COLO668 (cell line): ENCODE measurements at regions not wholly inside any gene's neighbourhood (a gene's known extent, or its start where the extent isn't known, plus 50 kb on each side); places are given as distances from the start of the nearest gene placed in this dataset.
"Not testable (repeated sequence)": the region's sequence is repeated elsewhere in the genome, so short reads cannot be mapped to it uniquely, and the experiment has no call there.

Experiments used
- DNase-seq: peaks from one replicate; lab custom pipeline; 2025; ENCODE audit not compliant: unreplicated experiment; lab: John Stamatoyannopoulos, UW

DNA sequence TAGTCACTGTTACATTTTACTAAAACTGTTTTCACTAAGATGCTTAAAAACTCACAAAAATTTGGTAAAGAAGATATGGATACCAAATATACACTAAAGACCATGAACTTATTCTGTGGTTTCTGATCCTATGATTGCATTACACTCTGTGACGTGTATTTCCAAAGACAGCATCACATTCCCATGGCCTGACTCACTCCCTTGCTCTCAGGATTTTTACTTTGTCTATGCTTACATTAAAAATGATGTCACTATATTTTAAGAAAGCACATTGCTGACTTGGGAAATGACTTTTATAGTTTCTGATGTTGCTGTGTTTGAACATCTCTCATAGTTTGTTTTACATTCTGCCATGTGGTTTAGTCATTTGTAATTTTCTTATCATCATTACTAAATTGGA, 327.9 kb upstream of the MAGEB18 start:
- no peak for DNase-seq

DNA sequence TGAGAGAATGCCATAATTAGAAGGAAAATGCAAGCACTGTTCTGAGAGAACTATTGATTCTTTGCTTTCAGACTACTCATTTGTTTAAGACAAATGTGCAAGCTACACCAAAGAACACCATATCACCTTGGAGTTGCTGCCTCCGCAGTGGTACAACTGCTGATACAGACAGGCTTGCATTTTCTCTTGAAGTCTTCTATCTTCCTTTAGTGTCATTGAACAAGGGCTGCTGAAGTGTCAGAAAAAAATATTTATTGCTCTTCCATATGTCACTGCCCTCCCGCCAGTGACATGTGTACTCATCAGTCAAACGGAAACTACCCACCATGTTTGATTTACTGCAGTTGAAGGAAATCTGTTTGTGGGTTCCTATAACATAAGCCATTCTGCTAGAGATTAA, 318.3 kb upstream of the MAGEB18 start:
- DNase-seq, result no peak

DNA sequence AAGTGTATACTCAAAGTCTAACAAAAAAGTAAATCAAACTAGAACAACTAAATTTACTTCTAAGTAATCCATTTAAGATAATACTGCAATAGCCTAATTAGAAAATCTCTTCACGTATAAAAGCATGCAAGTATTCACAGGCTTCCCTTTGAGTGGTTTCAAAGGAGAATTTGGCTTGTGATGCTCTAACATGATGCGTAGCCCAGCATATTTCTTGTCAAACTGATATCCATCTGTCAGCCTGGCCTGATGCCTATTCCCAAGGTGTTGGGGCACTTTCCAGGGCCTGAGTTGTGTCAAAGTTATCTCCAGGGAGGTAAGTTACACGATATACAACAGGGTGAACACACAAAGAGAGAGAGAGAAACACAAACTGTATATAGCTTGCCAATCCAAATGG, 287.0 kb upstream of the MAGEB18 start:
- DNase-seq, result no peak

- no peak for DNase-seq
These were observed 285.1 kb upstream of the MAGEB18 start for GRCh38 chrX:25853002-25853479.

DNA sequence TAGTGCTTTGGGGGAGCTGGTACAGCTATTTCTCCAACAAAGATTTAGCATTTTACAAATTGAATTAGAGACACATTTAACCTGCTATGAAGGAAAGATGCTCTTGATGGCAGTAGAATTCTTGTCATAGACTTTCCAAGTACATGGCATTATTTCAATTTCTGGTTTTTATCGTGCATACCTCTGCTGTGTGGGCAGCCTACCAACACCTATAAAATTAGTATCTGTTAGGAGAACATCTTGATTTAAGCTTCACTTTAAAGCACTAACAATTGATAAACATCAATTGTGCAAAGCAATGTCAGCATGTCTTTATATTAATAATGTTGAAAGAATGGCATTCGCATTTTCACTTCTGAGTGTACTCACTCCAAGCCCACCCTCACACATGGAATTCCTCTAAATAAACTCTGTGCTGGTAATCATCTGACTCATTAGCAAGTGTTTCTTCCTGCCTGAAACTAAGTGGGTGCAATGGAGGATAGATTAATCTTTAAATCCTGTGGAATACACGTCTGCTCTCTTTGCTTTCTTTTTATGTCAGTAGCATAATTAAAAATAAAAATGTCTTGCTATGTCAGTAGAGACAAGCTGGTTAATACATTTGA, 279.8 kb upstream of the MAGEB18 start:
- no peak for DNase-seq

DNA sequence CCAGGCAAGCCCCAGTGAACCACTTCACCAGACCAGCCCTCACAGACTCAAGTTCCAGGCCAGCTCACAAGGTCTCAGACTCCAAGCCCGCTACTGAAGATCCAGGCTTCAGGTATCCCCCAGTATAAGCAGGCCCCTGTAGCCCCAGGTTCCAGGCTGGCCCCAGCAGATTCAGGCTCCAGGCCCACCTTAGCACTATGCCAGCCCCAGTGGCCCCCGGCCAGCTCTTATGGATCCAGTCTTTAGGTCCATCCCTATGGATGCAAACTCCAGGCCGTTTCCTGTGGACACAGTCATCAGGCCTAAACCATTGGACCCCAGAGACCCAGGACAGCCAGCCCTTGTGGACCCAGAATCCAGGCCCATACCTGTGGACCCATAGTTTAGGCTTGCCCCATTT, 277.8 kb upstream of the MAGEB18 start:
- no peak for DNase-seq

GRCh38 chrX:25869761-25870160, 268.4 kb upstream of the MAGEB18 start:
- no peak for DNase-seq

DNA sequence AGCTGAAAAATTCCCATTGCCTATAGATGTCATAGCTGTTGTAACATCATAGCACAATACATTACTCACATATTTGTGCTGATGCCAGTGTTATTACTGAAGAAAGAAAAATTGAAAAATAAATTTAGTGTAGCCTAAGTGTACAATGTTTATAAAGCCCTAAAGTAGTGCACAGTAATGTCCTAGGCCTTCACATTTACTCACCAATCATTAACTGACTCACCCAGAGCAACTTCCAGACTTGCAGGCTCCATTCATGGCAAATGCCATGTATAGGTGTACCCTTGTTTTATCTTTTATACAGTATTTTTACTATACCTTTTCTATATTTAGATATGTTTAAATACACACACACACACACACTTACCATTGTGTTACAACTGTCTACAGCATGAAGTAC, 265.4 kb upstream of the MAGEB18 start:
- DNase-seq, result no peak

- peak; percentile 39 for DNase-seq
These were observed 264.9 kb upstream of the MAGEB18 start for GRCh38 chrX:25873196-25873595.

DNA sequence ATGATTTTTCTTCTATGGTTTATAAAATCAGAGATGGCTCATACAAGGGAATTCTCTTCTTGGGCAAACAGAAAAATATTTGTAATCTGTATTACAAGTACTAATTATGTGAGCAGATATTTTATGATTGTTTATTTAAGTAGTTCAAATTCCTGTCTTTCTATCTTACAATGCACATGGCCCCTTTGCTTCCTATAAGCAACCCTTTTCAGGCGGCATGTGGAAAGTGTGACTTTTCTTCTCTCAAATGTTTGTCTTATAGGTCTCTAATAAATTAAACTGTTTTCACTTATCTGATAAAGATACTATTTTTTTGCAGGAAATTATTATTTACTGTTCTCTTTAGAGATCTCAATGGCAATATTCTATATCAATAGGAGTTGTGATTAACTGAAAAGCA, 259.3 kb upstream of the MAGEB18 start:
- no peak for DNase-seq

- not testable (repeated sequence) for DNase-seq
These were observed 255.6 kb upstream of the MAGEB18 start for GRCh38 chrX:25882503-25882902.

DNA sequence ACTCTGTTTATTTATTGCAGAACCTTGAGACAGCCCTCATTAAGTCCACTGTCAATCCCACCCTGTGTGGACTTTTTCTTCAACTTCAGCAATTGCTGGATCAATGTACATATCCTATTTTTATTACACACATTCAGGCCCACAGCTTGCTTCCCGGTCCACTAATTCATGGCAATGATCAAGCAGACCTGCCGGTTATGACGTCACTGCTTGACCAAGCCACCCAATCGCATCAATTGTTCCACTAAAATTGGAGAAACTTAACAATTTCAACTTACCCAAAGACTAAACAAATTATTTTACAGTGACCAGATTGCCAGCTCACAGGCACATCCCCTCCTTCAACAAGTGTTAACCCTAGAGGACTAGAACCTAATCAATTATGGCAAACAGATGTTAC, 240.4 kb upstream of the MAGEB18 start:
- DNase-seq, result no peak

GRCh38 chrX:25905728-25906127, 232.4 kb upstream of the MAGEB18 start:
- DNase-seq, result not testable (repeated sequence)

GRCh38 chrX:25925946-25926345, 212.2 kb upstream of the MAGEB18 start:
- no peak for DNase-seq

DNA sequence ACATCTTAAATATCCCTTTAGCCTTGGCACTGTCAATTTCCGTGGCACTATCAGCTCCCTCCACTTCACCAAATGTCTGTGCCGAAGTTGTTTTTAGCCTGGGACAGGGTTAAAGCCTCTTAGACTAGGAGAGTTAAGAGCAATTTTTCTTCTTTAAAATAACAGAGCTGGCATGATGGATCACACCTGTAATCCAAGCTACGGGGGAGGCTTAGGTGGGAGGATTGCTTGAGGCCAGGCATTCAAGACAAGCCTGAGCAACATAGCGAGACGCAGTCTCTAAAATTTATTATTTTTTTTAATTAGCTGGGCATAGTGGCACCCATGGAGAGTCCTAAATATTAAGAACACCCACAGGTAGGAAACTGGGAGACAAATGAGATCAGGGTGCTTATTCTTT, 209.8 kb upstream of the MAGEB18 start:
- no peak for DNase-seq

- DNase-seq, result no peak
These were observed 197.1 kb upstream of the MAGEB18 start for GRCh38 chrX:25941087-25941486.

GRCh38 chrX:25941559-25942250, 196.4 kb upstream of the MAGEB18 start:
- no peak for DNase-seq

- DNase-seq, result peak; percentile 42
These were observed 169.2 kb upstream of the MAGEB18 start for GRCh38 chrX:25968920-25969319.

- DNase-seq, result no peak
These were observed 161.3 kb upstream of the MAGEB18 start for GRCh38 chrX:25976683-25977310.

DNA sequence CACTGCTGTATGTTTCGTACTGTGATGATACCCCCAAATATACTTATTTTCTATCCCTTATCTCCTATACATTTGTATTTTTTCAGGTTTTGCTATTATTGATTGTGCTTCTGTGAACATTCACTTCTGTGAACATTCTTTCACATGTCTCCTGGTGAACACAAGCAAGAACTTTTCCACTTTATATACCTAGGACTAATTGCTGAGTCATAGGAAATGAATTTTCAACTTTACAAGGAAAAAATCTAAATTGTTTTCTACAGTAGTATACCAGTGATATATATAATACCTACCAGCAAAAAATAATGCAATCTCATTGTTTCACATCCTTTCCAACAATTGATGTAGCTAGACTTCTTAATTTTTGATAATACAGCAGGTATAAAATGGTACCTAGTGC, 139.5 kb upstream of the MAGEB18 start:
- no peak for DNase-seq

GRCh38 chrX:26007462-26007861, 130.7 kb upstream of the MAGEB18 start:
- DNase-seq, result no peak

GRCh38 chrX:26008042-26008441, 130.1 kb upstream of the MAGEB18 start:
- DNase-seq, result no peak
